ENCODE measurements at regions not wholly inside any gene's neighbourhood (a gene's known extent, or its start where the extent isn't known, plus 50 kb on each side); places are given as distances from the start of the nearest gene placed in this dataset.

GRCh38 chr6:120993929-120994572, 340.2 kb downstream of the TBC1D32 start:
- in situ Hi-C loops (cut with MboI): no loop called here
- FAIRE-seq: no peak
- Histone ChIP-seq H4K20me1 (replicated peaks; ENCODE audit: control insufficient read depth, insufficient read depth, low read length) (no peaks in the 10 kb centered on the region), H3K4me3 (no peak overlapping the region), H3K9ac (ENCODE audit: insufficient read depth in 1 of 2, low read depth in 2 of 2, low read length in 2 of 2) (no peak overlapping the region), H3K4me1 (replicated peaks in 1 of 2; ENCODE audit: control insufficient read depth in 2 of 2, insufficient read depth in 2 of 2, low read length in 2 of 2) (no peaks in the 10 kb centered on the region), H3K36me3 (ENCODE audit: control insufficient read depth, insufficient read depth, low read length) (no peaks in the 10 kb centered on the region), H3K4me2 (ENCODE audit: insufficient read depth, low read length) (no peak overlapping the region), H3K9me1 (ENCODE audit: control insufficient read depth, insufficient read depth, low read length) (no peaks in the 10 kb centered on the region), H2AFZ (ENCODE audit: low read depth, low read length) (no peak overlapping the region), H3K79me2 (ENCODE audit: control insufficient read depth, insufficient read depth, low read length) (no peaks in the 10 kb centered on the region), H3K9me3 (replicated peaks; ENCODE audit: control insufficient read depth, insufficient read depth, low read depth, low read length) (no peaks in the 10 kb centered on the region), H3K27ac (ENCODE audit: extremely low read depth, low read depth, low read length) (no peak overlapping the region), H3K27me3 (ENCODE audit: control insufficient read depth in 2 of 2, insufficient read depth in 2 of 2, low read length in 2 of 2) (no peaks in the 10 kb centered on the region)
- intact Hi-C loops (cut with micrococcal nuclease): no loop called here
- no peak for DNase-seq (ENCODE audit: extremely low read depth in 1 of 4, low spot score in 3 of 4)
- ChIA-PET POLR2A (no interaction called here), CTCF (ENCODE audit: low intra/inter-chr PET ratio) (no interaction called here)
- ATAC-seq: no peak
- whole genome bisulfite sequencing (ENCODE audit: insufficient coverage, low coverage, missing lambda C conversion rate): 0% methylated on average over 2 of the region's 2 CpGs
- TF ChIP-seq DEAF1 (CRISPR knock-in tag; IDR thresholded peaks at IDR 0.05) (no peak), MNT (conservative IDR thresholded peaks at IDR 0.05) (no peak), TEAD2 (tag; IDR thresholded peaks at IDR 0.05) (no peak), TBP (optimal IDR thresholded peaks at IDR 0.05; ENCODE audit: low read depth, low read length) (no peak), NBN (IDR thresholded peaks at IDR 0.05; ENCODE audit: low read depth) (no peak), ARHGAP35 (IDR thresholded peaks at IDR 0.05; ENCODE audit: partially characterized antibody) (no peak)
- BruUV-seq (replicated peaks): no TSS peak
